Panc1 (cell line): ENCODE measurements at regions not wholly inside any gene's neighbourhood (a gene's known extent, or its start where the extent isn't known, plus 50 kb on each side); places are given as distances from the start of the nearest gene placed in this dataset.

Source experiments
- ATAC-seq: fragments of 200-7000 bp; cut with Tn5 transposase; 2 replicates; pipeline ENCODE4 v1.9.1; 2020; ENCODE audit warnings: mild to moderate bottlenecking, moderate library complexity
- BruUV-seq: library from RNA; stranded (reverse); fragments of 400-500 nt; replicated peaks from 2 replicates; lab custom pipeline; 2021; lab: Mats Ljungman, UMichigan
- CTCF ChIA-PET: fragments of 300-600 bp; sonication (Branson Sonifier 250); formaldehyde crosslinking; loops from one replicate; lab custom pipeline; 2022; ENCODE audit warnings: antibody characterized with exemption; lab: Charles Lee
- POLR2A ChIA-PET: fragments of 300-600 bp; sonication (Branson Sonifier 250); formaldehyde crosslinking; loops from one replicate; lab custom pipeline; 2022; ENCODE audit warnings: antibody characterized with exemption; lab: Charles Lee
- DNase-seq: peaks from one replicate; pipeline ENCODE4 v3.0.0-alpha.2; 2010; ENCODE audit warnings: low read depth, low spot score
- H3K27ac ChIP-seq: 2 replicates; pipeline ENCODE4 v1.5.1; 2011; ENCODE audit warnings: mild to moderate bottlenecking, low read length, inconsistent platforms
- H3K27me3 ChIP-seq: fragments of 200-500 bp; sonication (Bioruptor generic); 2 replicates; pipeline ENCODE4 v1.6.0; 2014; ENCODE audit warnings: low read length, inconsistent platforms; ENCODE audit not compliant: control insufficient read depth, insufficient read depth
- H3K36me3 ChIP-seq: fragments of 200-500 bp; sonication (Bioruptor generic); 2 replicates; pipeline ENCODE4 v1.5.1; 2014; ENCODE audit warnings: inconsistent platforms, mild to moderate bottlenecking, low read length, moderate library complexity; ENCODE audit not compliant: control insufficient read depth, insufficient read depth
- H3K4me1 ChIP-seq: 2 replicates; pipeline ENCODE4 v1.5.1; 2011; ENCODE audit warnings: inconsistent platforms, mild to moderate bottlenecking, low read length, moderate library complexity; ENCODE audit not compliant: control insufficient read depth, insufficient read depth
- H3K4me3 ChIP-seq, 2 experiments: 2 replicates each; pipeline ENCODE4 v1.5.1; 2011 to 2012; ENCODE audit warnings: low read depth in 2 of 2, low read length in 2 of 2, mild to moderate bottlenecking in 2 of 2, inconsistent platforms in 1 of 2, moderate library complexity in 1 of 2
- H3K9me3 ChIP-seq: fragments of 200-500 bp; sonication (Bioruptor generic); 2 replicates; pipeline ENCODE4 v1.5.1; 2014; ENCODE audit warnings: low read depth, mild to moderate bottlenecking, inconsistent platforms, low read length, moderate library complexity; ENCODE audit not compliant: control insufficient read depth, insufficient read depth
- POLR2AphosphoS5 ChIP-seq: IDR thresholded peaks from 2 replicates; pipeline ENCODE4 v1.6.1; 2012; ENCODE audit warnings: mild to moderate bottlenecking, low read depth, low read length, moderate library complexity
- SIN3A ChIP-seq: IDR thresholded peaks from 2 replicates; pipeline ENCODE4 v1.6.1; 2012; ENCODE audit warnings: low read depth, mild to moderate bottlenecking, low read length, moderate library complexity, borderline replicate concordance; ENCODE audit not compliant: insufficient read depth
- TCF7L2 ChIP-seq: IDR thresholded peaks from 2 replicates; pipeline ENCODE4 v1.6.1; 2011; ENCODE audit warnings: mild to moderate bottlenecking, low read depth, low read length, inconsistent platforms
- in situ Hi-C: cut with HindIII; loops from 2 replicates; pipeline ENCODE4 v1.10.0; 2016; ENCODE audit warnings: low sequenced_read_pairs, low pct_unique_long_range_greater_than_20kb
- intact Hi-C: fragments of 100-400 bp; cut with micrococcal nuclease; formaldehyde crosslinking; loops from one replicate; pipeline ENCODE4 v1.10.0; 2022; ENCODE audit not compliant: unreplicated experiment
- TF ChIP-seq, protein P1 (sequence below): fragments of 450-650 bp; IDR thresholded peaks from 2 replicates; pipeline ENCODE4 v1.5.1; 2017; ENCODE audit warnings: mild to moderate bottlenecking
- TF ChIP-seq, protein P2 (sequence below), 2 experiments: IDR thresholded peaks; 2 replicates each; pipeline ENCODE4 v1.6.1; 2011 to 2012; ENCODE audit warnings: low read depth in 2 of 2, control low read depth in 1 of 2, low read length in 1 of 2, mild to moderate bottlenecking in 1 of 2, moderate library complexity in 1 of 2; ENCODE audit not compliant: insufficient read depth in 1 of 2

DNA sequence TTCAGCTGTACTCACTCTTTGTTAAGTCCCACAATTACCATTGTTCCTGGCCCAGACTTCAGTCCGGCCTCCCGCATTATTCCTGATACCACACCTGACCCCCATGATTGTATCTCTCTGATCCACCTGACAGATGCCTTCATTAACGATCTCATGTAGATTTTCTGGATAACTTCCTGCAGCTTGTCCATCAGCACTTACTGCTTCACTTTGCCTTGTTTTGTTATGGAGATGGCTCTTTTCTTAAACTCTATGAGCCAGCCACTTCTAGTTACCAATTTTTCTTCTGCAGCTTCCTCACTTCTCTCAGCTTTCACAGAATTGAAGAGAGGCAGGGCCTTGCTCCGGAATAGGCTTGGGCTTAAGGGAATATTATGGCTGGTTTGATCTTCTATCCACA, 1044.2 kb downstream of the PLOD2 start:
- CTCF ChIA-PET, result no interaction called here
- no peak for DNase-seq
- Histone ChIP-seq H3K27ac (no peak overlapping the region), H3K36me3 (no peaks in the 10 kb centered on the region), H3K4me3 (no peak overlapping the region), H3K4me1 (no peaks in the 10 kb centered on the region), H3K27me3 (no peaks in the 10 kb centered on the region), H3K9me3 (no peaks in the 10 kb centered on the region)
- intact Hi-C loops (no loop called here), in situ Hi-C loops (no loop called here)
- POLR2A ChIA-PET, result no interaction called here
- no peak for ATAC-seq
- no TSS peak for BruUV-seq
- TF ChIP-seq TCF7L2 (no peak), POLR2AphosphoS5 (no peak), SIN3A (no peak)
- TF ChIP-seq, protein P1, sequence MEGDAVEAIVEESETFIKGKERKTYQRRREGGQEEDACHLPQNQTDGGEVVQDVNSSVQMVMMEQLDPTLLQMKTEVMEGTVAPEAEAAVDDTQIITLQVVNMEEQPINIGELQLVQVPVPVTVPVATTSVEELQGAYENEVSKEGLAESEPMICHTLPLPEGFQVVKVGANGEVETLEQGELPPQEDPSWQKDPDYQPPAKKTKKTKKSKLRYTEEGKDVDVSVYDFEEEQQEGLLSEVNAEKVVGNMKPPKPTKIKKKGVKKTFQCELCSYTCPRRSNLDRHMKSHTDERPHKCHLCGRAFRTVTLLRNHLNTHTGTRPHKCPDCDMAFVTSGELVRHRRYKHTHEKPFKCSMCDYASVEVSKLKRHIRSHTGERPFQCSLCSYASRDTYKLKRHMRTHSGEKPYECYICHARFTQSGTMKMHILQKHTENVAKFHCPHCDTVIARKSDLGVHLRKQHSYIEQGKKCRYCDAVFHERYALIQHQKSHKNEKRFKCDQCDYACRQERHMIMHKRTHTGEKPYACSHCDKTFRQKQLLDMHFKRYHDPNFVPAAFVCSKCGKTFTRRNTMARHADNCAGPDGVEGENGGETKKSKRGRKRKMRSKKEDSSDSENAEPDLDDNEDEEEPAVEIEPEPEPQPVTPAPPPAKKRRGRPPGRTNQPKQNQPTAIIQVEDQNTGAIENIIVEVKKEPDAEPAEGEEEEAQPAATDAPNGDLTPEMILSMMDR, result no peak
- TF ChIP-seq, protein P2, sequence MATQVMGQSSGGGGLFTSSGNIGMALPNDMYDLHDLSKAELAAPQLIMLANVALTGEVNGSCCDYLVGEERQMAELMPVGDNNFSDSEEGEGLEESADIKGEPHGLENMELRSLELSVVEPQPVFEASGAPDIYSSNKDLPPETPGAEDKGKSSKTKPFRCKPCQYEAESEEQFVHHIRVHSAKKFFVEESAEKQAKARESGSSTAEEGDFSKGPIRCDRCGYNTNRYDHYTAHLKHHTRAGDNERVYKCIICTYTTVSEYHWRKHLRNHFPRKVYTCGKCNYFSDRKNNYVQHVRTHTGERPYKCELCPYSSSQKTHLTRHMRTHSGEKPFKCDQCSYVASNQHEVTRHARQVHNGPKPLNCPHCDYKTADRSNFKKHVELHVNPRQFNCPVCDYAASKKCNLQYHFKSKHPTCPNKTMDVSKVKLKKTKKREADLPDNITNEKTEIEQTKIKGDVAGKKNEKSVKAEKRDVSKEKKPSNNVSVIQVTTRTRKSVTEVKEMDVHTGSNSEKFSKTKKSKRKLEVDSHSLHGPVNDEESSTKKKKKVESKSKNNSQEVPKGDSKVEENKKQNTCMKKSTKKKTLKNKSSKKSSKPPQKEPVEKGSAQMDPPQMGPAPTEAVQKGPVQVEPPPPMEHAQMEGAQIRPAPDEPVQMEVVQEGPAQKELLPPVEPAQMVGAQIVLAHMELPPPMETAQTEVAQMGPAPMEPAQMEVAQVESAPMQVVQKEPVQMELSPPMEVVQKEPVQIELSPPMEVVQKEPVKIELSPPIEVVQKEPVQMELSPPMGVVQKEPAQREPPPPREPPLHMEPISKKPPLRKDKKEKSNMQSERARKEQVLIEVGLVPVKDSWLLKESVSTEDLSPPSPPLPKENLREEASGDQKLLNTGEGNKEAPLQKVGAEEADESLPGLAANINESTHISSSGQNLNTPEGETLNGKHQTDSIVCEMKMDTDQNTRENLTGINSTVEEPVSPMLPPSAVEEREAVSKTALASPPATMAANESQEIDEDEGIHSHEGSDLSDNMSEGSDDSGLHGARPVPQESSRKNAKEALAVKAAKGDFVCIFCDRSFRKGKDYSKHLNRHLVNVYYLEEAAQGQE (IDR thresholded peaks at IDR 0.05; ENCODE audit: insufficient read depth in 1 of 2, low read depth in 2 of 2, low read length in 1 of 2), result no peak

DNA sequence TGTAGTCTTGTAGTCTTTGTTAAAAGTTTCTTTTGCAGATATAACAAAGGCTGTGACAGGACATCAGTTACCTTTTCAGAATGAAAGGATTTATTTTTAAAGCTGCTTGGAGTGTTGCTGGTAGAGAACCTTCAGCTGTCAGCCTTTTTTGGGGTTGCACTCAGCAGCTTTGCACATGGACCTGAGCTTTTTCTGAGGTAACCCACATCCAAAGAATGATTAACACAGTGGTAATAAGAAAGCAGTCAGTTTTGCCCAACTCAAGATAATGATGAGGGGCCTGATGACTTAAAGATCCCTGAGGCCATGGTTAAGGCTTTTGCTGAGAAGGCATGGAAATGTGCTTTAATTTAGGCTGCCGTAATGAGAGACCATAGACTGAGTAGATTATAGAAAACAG, 1042.7 kb downstream of the PLOD2 start:
- no peak for DNase-seq
- BruUV-seq, result no TSS peak
- Histone ChIP-seq H3K4me3 (no peak overlapping the region), H3K27me3 (no peaks in the 10 kb centered on the region), H3K9me3 (no peaks in the 10 kb centered on the region), H3K36me3 (no peaks in the 10 kb centered on the region), H3K4me1 (no peaks in the 10 kb centered on the region), H3K27ac (no peak overlapping the region)
- TF ChIP-seq POLR2AphosphoS5 (no peak), SIN3A (no peak), TCF7L2 (no peak)
- TF ChIP-seq, protein P2 (IDR thresholded peaks at IDR 0.05; ENCODE audit: insufficient read depth in 1 of 2, low read depth in 2 of 2, low read length in 1 of 2), result no peak
- TF ChIP-seq, protein P1, result no peak
- in situ Hi-C loops, result no loop called here
- ChIA-PET CTCF (no interaction called here), POLR2A (no interaction called here)
- ATAC-seq, result no peak
- intact Hi-C loops, result no loop called here
